Osteoblast (primary cell): ENCODE measurements at regions not wholly inside any gene's neighbourhood (a gene's known extent, or its start where the extent isn't known, plus 50 kb on each side); places are given as distances from the start of the nearest gene placed in this dataset.

Source experiments
- DNase-seq: peaks from one replicate; pipeline ENCODE4 v3.0.0; 2011; ENCODE audit warnings: low spot score, mixed read lengths; ENCODE audit not compliant: insufficient read length; ENCODE audit errors: missing footprints
- H2AFZ ChIP-seq: 2 replicates; pipeline ENCODE4 v1.6.0; 2011; ENCODE audit warnings: mild to moderate bottlenecking, low read length
- H3K27ac ChIP-seq: 2 replicates; pipeline ENCODE4 v1.5.1; 2011; ENCODE audit warnings: mild to moderate bottlenecking, low read depth, low read length, moderate library complexity
- H3K27me3 ChIP-seq: 2 replicates; pipeline ENCODE4 v1.6.0; 2012; ENCODE audit warnings: mild to moderate bottlenecking, control low read depth, inconsistent platforms, low read length, moderate library complexity; ENCODE audit not compliant: insufficient read depth
- H3K36me3 ChIP-seq: 2 replicates; pipeline ENCODE4 v1.5.1; 2011; ENCODE audit warnings: mild to moderate bottlenecking, low read length, control low read depth, moderate library complexity; ENCODE audit not compliant: insufficient read depth
- H3K4me1 ChIP-seq: 2 replicates; pipeline ENCODE4 v1.5.1; 2011; ENCODE audit warnings: mild to moderate bottlenecking, low read length, control low read depth, moderate library complexity; ENCODE audit not compliant: insufficient read depth
- H3K4me2 ChIP-seq: 2 replicates; pipeline ENCODE4 v1.6.0; 2011; ENCODE audit warnings: mild to moderate bottlenecking, low read length; ENCODE audit not compliant: insufficient read depth
- H3K4me3 ChIP-seq: fragments of 200-600 bp; sonication (generic); 3 replicates; pipeline ENCODE4 v1.5.1; 2012; ENCODE audit warnings: mild to moderate bottlenecking, low read length, inconsistent platforms; ENCODE audit not compliant: insufficient read depth
- H3K79me2 ChIP-seq: 2 replicates; pipeline ENCODE4 v1.6.0; 2012; ENCODE audit warnings: mild to moderate bottlenecking, low read length, control low read depth, inconsistent platforms; ENCODE audit not compliant: insufficient read depth
- H3K9me3 ChIP-seq: 2 replicates; pipeline ENCODE4 v1.5.1; 2011; ENCODE audit warnings: low read depth, low read length, control low read depth
- H4K20me1 ChIP-seq: 2 replicates; pipeline ENCODE4 v1.6.0; 2012; ENCODE audit warnings: mild to moderate bottlenecking, low read length, control low read depth; ENCODE audit not compliant: insufficient read depth
- CTCF ChIP-seq: IDR thresholded peaks from 2 replicates; pipeline ENCODE4 v1.5.1; 2011; ENCODE audit warnings: mild to moderate bottlenecking, low read depth, low read length, moderate library complexity; ENCODE audit errors: extremely low read depth

- Histone ChIP-seq H3K36me3 (no peaks in the 10 kb centered on the region), H3K79me2 (no peaks in the 10 kb centered on the region), H3K9me3 (no peaks in the 10 kb centered on the region), H3K4me3 (no peak overlapping the region), H3K4me2 (no peak overlapping the region), H4K20me1 (no peaks in the 10 kb centered on the region), H3K27ac (no peak overlapping the region), H3K27me3 (peaks cover 28% of the 10 kb centered on the region), H2AFZ (no peak overlapping the region), H3K4me1 (no peaks in the 10 kb centered on the region)
- DNase-seq = no peak
- no peak for TF ChIP-seq CTCF
These were observed 208.4 kb upstream of the TLE3 start for GRCh38 chr15:70306081-70306480.

- H3K9me3 ChIP-seq = no peaks in the 10 kb centered on the region
These were observed 206.3 kb upstream of the TLE3 start for GRCh38 chr15:70303981-70304380.

GRCh38 chr15:70302360-70302759, 204.6 kb upstream of the TLE3 start:
- H3K9me3 ChIP-seq = no peaks in the 10 kb centered on the region
- TF ChIP-seq CTCF = no peak
- no peak for DNase-seq

More at GRCh38 chr15:70303981-70304380, 206.3 kb upstream of the TLE3 start:
- H4K20me1 ChIP-seq = no peaks in the 10 kb centered on the region
- H3K36me3 ChIP-seq = no peaks in the 10 kb centered on the region
- H3K4me1 ChIP-seq = no peaks in the 10 kb centered on the region
- H2AFZ ChIP-seq = no peak overlapping the region
- H3K27ac ChIP-seq = no peak overlapping the region
- no peak overlapping the region for H3K4me3 ChIP-seq
- DNase-seq = no peak
- no peak for TF ChIP-seq CTCF
- peaks cover 16% of the 10 kb centered on the region for H3K27me3 ChIP-seq
- no peak overlapping the region for H3K4me2 ChIP-seq
- H3K79me2 ChIP-seq = no peaks in the 10 kb centered on the region

GRCh38 chr15:70301396-70301795, 203.7 kb upstream of the TLE3 start:
- Histone ChIP-seq H2AFZ (no peak overlapping the region), H3K27me3 (peaks cover 9% of the 10 kb centered on the region), H3K36me3 (no peaks in the 10 kb centered on the region), H3K9me3 (no peaks in the 10 kb centered on the region), H3K4me2 (no peak overlapping the region), H4K20me1 (no peaks in the 10 kb centered on the region), H3K79me2 (no peaks in the 10 kb centered on the region), H3K27ac (no peak overlapping the region), H3K4me3 (no peak overlapping the region), H3K4me1 (no peaks in the 10 kb centered on the region)
- DNase-seq = no peak
- TF ChIP-seq CTCF = no peak

More at GRCh38 chr15:70302360-70302759, 204.6 kb upstream of the TLE3 start:
- Histone ChIP-seq H3K27me3 (peaks cover 9% of the 10 kb centered on the region), H3K27ac (no peak overlapping the region), H3K4me3 (no peak overlapping the region), H3K36me3 (no peaks in the 10 kb centered on the region), H3K79me2 (no peaks in the 10 kb centered on the region), H3K4me2 (no peak overlapping the region), H4K20me1 (no peaks in the 10 kb centered on the region), H2AFZ (no peak overlapping the region), H3K4me1 (no peaks in the 10 kb centered on the region)
